ENCODE measurements at regions not wholly inside any gene's neighbourhood (a gene's known extent, or its start where the extent isn't known, plus 50 kb on each side); places are given as distances from the start of the nearest gene placed in this dataset.

GRCh38 chr7:117972606-117973005, 99.4 kb upstream of the CTTNBP2 start:
- intact Hi-C loops (cut with micrococcal nuclease) = no loop called here

- intact Hi-C loops (cut with micrococcal nuclease) = no loop called here
Measured at GRCh38 chr7:117973975-117974374, 100.7 kb upstream of the CTTNBP2 start.

GRCh38 chr7:117974891-117975290, 101.7 kb upstream of the CTTNBP2 start:
- intact Hi-C loops (cut with micrococcal nuclease) = no loop called here

- intact Hi-C loops (cut with micrococcal nuclease) = no loop called here
Measured at GRCh38 chr7:117975476-117975875, 102.2 kb upstream of the CTTNBP2 start.

- intact Hi-C loops (cut with micrococcal nuclease) = no loop called here
Measured at GRCh38 chr7:117979954-117980497, 106.8 kb upstream of the CTTNBP2 start.

- intact Hi-C loops (cut with micrococcal nuclease) = no loop called here
Measured at GRCh38 chr7:117982071-117983055, 109.1 kb upstream of the CTTNBP2 start.

- intact Hi-C loops (cut with micrococcal nuclease) = no loop called here
Measured at GRCh38 chr7:117986645-117987269, 113.5 kb upstream of the CTTNBP2 start.

GRCh38 chr7:117990834-117991233, 117.6 kb upstream of the CTTNBP2 start:
- intact Hi-C loops (cut with micrococcal nuclease) = no loop called here

GRCh38 chr7:117992635-117993376, 119.6 kb upstream of the CTTNBP2 start:
- intact Hi-C loops (cut with micrococcal nuclease) = no loop called here

GRCh38 chr7:117993377-117994003, 120.2 kb upstream of the CTTNBP2 start:
- intact Hi-C loops (cut with micrococcal nuclease) = no loop called here

GRCh38 chr7:117995850-117996650, 122.8 kb upstream of the CTTNBP2 start:
- intact Hi-C loops (cut with micrococcal nuclease) = no loop called here

GRCh38 chr7:117997862-117998825, 124.9 kb upstream of the CTTNBP2 start:
- intact Hi-C loops (cut with micrococcal nuclease) = no loop called here

GRCh38 chr7:118000480-118001202, 127.4 kb upstream of the CTTNBP2 start:
- intact Hi-C loops (cut with micrococcal nuclease) = no loop called here

GRCh38 chr7:118003476-118003875, 130.2 kb upstream of the CTTNBP2 start:
- intact Hi-C loops (cut with micrococcal nuclease) = no loop called here

- intact Hi-C loops (cut with micrococcal nuclease) = no loop called here
Measured at GRCh38 chr7:118005026-118005425, 131.8 kb upstream of the CTTNBP2 start.

- intact Hi-C loops (cut with micrococcal nuclease) = no loop called here
Measured at GRCh38 chr7:118006979-118007378, 133.7 kb upstream of the CTTNBP2 start.

GRCh38 chr7:118009419-118009818, 136.2 kb upstream of the CTTNBP2 start:
- intact Hi-C loops (cut with micrococcal nuclease) = no loop called here

- intact Hi-C loops (cut with micrococcal nuclease) = no loop called here
Measured at GRCh38 chr7:118011652-118012051, 138.4 kb upstream of the CTTNBP2 start.

Data from T-helper 1 cell treated with Interleukin-12 subunit alpha and Interleukin-12 subunit beta and Interleukin-4 antibody, amounts not matched to agents 30 ng/mL and 1 ng/mL, for 36 hours (primary cell).